ENCODE measurements at regions not wholly inside any gene's neighbourhood (a gene's known extent, or its start where the extent isn't known, plus 50 kb on each side); places are given as distances from the start of the nearest gene placed in this dataset.

DNA sequence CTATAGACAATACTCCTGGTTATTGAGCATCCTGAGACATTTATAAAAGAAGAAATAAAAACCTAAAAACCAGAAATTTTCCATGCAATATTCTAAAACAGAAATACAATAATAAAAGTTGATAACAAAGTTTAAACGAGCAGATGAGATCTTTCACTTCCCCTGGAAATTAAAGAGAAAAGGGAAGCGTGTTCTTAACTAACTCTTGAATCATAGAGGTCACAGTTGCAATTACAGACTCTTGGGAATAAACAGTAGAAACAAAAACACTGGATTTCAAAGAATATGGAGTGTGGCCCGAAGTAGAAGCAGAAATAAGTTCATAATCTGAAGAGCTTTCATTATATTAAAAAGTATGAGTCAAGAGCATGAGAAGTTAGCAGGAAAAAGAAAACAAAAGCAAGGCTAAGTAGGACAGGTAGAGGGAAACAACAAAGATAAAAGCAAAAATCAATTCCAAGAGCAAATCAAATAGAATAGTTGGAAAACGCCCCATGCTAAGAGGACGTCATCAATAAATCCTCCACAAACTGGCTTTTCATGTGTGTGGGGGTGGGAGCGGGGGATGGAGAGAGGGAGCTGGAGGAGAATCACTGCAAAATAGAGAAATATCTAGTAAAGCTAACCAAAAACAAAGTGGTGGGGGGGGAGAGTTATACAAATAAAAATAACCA is 55.2 kb upstream of the C10orf71 start:
- Histone ChIP-seq H3K27me3 (peaks cover 0 to 15% (median 0%) of the 10 kb centered on the region in 4 donors), H3K4me3 (no peak overlapping the region), H3K27ac (replicated peaks in 1 of 4) (no peak overlapping the region), H3K4me1 (peaks cover 0 to 16% (median 6%) of the 10 kb centered on the region in 4 donors), H3K9me3 (no peaks in the 10 kb centered on the region), H3K36me3 (no peaks in the 10 kb centered on the region)
- TF ChIP-seq POLR2A (IDR thresholded peaks at IDR 0.05; ENCODE audit: low read depth) (no peak), EP300 (IDR thresholded peaks at IDR 0.05) (no peak), POLR2AphosphoS5 (IDR thresholded peaks at IDR 0.05) (no peak)
- TF ChIP-seq, protein P1, sequence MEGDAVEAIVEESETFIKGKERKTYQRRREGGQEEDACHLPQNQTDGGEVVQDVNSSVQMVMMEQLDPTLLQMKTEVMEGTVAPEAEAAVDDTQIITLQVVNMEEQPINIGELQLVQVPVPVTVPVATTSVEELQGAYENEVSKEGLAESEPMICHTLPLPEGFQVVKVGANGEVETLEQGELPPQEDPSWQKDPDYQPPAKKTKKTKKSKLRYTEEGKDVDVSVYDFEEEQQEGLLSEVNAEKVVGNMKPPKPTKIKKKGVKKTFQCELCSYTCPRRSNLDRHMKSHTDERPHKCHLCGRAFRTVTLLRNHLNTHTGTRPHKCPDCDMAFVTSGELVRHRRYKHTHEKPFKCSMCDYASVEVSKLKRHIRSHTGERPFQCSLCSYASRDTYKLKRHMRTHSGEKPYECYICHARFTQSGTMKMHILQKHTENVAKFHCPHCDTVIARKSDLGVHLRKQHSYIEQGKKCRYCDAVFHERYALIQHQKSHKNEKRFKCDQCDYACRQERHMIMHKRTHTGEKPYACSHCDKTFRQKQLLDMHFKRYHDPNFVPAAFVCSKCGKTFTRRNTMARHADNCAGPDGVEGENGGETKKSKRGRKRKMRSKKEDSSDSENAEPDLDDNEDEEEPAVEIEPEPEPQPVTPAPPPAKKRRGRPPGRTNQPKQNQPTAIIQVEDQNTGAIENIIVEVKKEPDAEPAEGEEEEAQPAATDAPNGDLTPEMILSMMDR (IDR thresholded peaks at IDR 0.05): no peak
- intact Hi-C loops (cut with DNase I): no loop called here
- WGBS: 59% methylated on average over 6 of the region's 6 CpGs
- peak; percentile 3 for DNase-seq (ENCODE audit: extremely low spot score)

DNA sequence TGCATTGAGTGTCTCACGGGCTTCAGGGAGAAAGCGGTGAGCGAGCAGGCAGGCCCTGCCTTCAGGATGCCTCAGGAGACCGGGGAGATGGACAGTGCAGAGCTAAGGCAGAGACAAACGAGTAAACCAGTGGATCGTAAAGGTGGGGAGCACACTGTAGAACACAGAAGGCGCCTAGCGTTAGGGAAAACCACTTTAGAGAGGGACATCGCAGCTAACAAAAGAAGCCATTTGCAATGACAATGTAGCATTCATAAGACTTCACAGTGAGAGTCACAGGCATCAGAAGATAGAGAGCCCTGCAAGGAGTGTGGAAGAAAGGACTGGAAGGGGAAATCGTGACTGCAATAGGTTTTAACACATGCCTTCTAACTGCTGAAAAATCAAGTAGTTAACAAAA is 54.9 kb upstream of the TMEM273 start:
- peaks cover 0 to 16% (median 6%) of the 10 kb centered on the region in 4 donors for H3K4me1 ChIP-seq
- no peak overlapping the region for H3K4me3 ChIP-seq
- H3K36me3 ChIP-seq: no peaks in the 10 kb centered on the region
- H3K27me3 ChIP-seq: peaks cover 0 to 15% (median 0%) of the 10 kb centered on the region in 4 donors
- WGBS: 74% methylated on average over 10 of the region's 10 CpGs
- TF ChIP-seq, protein P1 (IDR thresholded peaks at IDR 0.05): no peak
- no peak for TF ChIP-seq POLR2AphosphoS5 (IDR thresholded peaks at IDR 0.05)
- no peak for TF ChIP-seq EP300 (IDR thresholded peaks at IDR 0.05)
- no peak for TF ChIP-seq POLR2A (IDR thresholded peaks at IDR 0.05; ENCODE audit: low read depth)
- DNase-seq (ENCODE audit: extremely low spot score): no peak
- no peaks in the 10 kb centered on the region for H3K9me3 ChIP-seq
- intact Hi-C loops (cut with DNase I): no loop called here
- H3K27ac ChIP-seq (replicated peaks in 1 of 4): no peak overlapping the region

DNA sequence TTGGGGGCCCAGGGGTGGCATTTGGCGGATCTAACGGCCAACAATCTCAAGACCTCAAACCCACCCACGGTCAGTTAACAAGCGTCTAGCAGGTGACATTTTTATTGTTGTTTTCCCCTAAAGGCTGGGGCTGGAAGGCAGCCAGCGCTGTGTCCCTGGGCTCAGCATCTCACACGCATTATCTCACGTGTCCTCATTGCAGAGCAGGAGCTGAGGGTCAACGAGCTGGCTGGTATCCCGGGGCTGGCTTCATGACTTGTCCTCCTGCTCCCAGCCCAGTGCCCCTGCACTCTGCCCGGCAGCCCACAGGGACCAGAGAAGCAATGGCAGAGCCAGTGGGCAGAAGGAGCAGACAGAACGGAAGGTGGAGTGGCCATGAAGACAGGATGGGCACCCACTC is 54.4 kb upstream of the TMEM273 start:
- WGBS: 83% methylated on average over 11 of the region's 11 CpGs

DNA sequence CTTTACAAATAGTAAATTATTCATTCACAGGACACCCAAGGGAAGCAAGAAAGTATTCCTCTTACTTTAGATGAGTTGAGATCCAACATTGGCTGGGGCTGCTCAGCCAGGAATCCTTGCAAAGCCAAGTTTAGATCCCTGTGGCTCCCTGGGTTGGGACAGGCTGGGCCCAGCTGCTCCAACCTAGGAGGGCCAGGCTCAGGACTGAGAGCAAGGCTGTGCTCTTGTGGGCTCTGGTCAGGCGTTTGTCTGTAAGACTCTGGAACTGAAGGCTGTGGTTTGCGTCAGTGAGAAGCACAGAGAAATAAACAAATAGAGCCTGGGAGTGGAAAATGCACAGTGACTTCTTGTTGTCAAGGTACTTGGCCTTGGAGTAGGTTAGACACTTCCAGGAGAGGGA is 53.2 kb upstream of the TMEM273 start:
- intact Hi-C loops (cut with DNase I): no loop called here
- H3K36me3 ChIP-seq: no peaks in the 10 kb centered on the region
- no peak overlapping the region for H3K4me3 ChIP-seq
- peak; percentile 66 for DNase-seq (ENCODE audit: extremely low spot score)
- no peak for TF ChIP-seq EP300 (IDR thresholded peaks at IDR 0.05)
- TF ChIP-seq POLR2A (IDR thresholded peaks at IDR 0.05; ENCODE audit: low read depth): no peak
- no peak for TF ChIP-seq POLR2AphosphoS5 (IDR thresholded peaks at IDR 0.05)
- TF ChIP-seq, protein P1 (IDR thresholded peaks at IDR 0.05): no peak
- no peaks in the 10 kb centered on the region for H3K9me3 ChIP-seq
- 66% methylated on average over 2 of the region's 2 CpGs for WGBS
- H3K27ac ChIP-seq (replicated peaks in 1 of 4): no peak overlapping the region
- peaks cover 0 to 15% (median 0%) of the 10 kb centered on the region in 4 donors for H3K27me3 ChIP-seq
- peaks cover 0 to 16% (median 6%) of the 10 kb centered on the region in 4 donors for H3K4me1 ChIP-seq

More for the DNA sequence above, 54.4 kb upstream of the TMEM273 start:
- TF ChIP-seq POLR2A (IDR thresholded peaks at IDR 0.05; ENCODE audit: low read depth): no peak
- TF ChIP-seq POLR2AphosphoS5 (IDR thresholded peaks at IDR 0.05): no peak
- no peak for TF ChIP-seq EP300 (IDR thresholded peaks at IDR 0.05)
- intact Hi-C loops (cut with DNase I): no loop called here
- Histone ChIP-seq H3K36me3 (no peaks in the 10 kb centered on the region), H3K4me3 (no peak overlapping the region), H3K4me1 (peaks cover 0 to 16% (median 6%) of the 10 kb centered on the region in 4 donors), H3K9me3 (no peaks in the 10 kb centered on the region), H3K27me3 (peaks cover 0 to 15% (median 0%) of the 10 kb centered on the region in 4 donors), H3K27ac (replicated peaks in 1 of 4) (no peak overlapping the region)
- peak; percentile 83 for DNase-seq (ENCODE audit: extremely low spot score)

DNA sequence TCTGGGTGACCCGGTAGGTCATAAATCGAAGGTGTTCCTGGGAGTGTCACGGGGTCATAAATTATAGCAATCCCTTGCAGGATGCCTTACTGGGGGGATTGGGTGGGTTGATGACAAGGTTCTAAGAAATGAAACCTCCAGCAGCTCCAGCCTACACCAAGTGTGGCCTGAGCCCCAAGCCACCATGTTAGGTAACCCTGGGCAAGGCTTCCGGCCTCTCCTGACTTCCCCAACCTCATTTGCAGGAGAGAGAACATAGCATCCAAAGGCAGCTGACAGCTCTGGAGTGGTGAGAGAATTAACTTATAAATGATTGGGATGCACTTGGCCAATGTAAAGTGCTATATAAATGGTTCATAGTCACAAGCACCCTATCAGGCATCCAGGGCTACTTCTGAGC is 52.8 kb upstream of the TMEM273 start:
- H3K27ac ChIP-seq (replicated peaks in 1 of 4): no peak overlapping the region

More for the DNA sequence above, 52.8 kb upstream of the TMEM273 start:
- WGBS: 75% methylated on average over 4 of the region's 4 CpGs
- TF ChIP-seq POLR2AphosphoS5 (IDR thresholded peaks at IDR 0.05): no peak
- TF ChIP-seq POLR2A (IDR thresholded peaks at IDR 0.05; ENCODE audit: low read depth): no peak
- TF ChIP-seq, protein P1 (IDR thresholded peaks at IDR 0.05): no peak
- Histone ChIP-seq H3K4me1 (peaks cover 0 to 16% (median 6%) of the 10 kb centered on the region in 4 donors), H3K9me3 (no peaks in the 10 kb centered on the region), H3K4me3 (no peak overlapping the region), H3K36me3 (no peaks in the 10 kb centered on the region), H3K27me3 (peaks cover 0 to 15% (median 0%) of the 10 kb centered on the region in 4 donors)
- peak; percentile 34 for DNase-seq (ENCODE audit: extremely low spot score)
- intact Hi-C loops (cut with DNase I): no loop called here
